GM21515 (cell line): ENCODE measurements at regions not wholly inside any gene's neighbourhood (a gene's known extent, or its start where the extent isn't known, plus 50 kb on each side); places are given as distances from the start of the nearest gene placed in this dataset.

Experiments used
- ATAC-seq: cut with Tn5 transposase; IDR thresholded peaks from one replicate; pipeline ENCODE4 v1.9.1; 2021; ENCODE audit not compliant: unreplicated experiment

- ATAC-seq, result no peak
Observed at GRCh38 chr2:198817536-198817935, 640.2 kb downstream of the SATB2 start.

DNA sequence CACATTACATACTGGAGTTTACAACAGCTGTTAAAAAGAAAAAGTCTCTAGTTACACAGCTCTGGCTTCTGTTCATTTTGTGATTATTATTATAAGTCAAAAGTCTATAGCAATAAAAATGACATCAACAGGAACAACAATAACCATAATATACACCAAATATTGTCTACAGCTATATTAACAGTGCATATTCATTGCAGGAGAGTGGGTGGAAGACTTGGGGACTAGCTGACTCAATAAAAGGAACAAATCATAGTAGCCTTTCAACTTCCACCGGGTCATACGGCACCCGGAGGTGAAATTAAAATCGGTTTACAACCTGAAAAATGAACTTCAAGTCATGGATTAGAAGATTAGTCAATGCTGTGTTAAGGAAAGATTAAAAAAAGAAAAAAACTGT, 642.1 kb downstream of the SATB2 start:
- ATAC-seq, result no peak

- no peak for ATAC-seq
Observed at GRCh38 chr2:198811198-198811597, 646.5 kb downstream of the SATB2 start.

DNA sequence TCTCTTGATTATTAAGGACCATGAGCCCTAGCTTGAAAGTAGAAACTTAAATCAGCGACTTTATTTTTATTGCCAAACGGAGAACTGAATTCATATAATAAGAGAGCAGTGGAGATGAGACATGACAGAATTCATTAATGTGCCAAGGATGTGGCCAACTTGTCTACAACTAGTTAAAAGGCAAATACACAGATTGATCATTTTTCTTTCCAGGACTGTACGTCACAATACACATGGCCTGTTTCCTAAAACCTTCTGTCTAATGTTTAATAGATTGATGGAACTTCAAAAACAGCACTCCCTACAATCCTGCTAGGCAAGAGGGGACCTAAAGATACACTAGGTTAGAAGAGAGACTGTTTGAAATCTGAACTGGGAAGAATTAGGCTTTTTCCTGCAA, 647.8 kb downstream of the SATB2 start:
- no peak for ATAC-seq

DNA sequence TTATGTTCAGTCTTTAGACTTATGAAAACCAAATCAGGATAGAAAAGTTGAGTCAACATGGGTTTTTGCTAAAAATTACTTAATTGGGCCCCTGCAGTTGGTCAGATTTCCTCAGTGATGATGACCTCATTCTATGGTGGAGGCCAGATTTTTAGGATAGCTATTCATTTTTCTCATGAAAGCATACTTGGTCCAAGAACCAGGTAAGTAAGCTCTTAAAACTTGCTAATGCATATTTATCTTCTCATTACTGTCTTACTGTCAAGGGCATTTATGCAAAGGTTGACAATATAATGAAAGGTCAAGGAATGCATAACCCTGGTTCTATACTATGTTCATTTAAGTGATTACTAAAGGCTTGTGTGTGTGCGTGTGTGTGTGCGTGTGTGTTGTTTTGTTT, 650.6 kb downstream of the SATB2 start:
- no peak for ATAC-seq

DNA sequence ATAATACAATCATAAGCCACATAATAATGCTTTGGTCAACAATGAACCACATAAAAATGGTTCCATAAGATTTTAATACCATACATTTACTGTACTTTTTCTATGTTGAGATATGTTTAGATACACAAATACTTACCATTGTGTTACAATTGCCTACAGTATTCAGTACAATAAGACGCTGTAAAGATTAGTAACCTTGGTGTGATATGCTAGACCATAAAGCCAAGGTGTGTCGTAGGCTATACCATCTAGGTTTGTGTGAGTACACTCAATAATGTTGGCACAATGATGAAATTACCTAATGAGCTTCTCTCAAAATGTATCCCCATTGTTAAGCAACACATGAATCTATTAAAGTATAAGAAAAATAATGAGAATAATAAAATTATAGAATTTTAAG, 662.3 kb downstream of the SATB2 start:
- no peak for ATAC-seq

DNA sequence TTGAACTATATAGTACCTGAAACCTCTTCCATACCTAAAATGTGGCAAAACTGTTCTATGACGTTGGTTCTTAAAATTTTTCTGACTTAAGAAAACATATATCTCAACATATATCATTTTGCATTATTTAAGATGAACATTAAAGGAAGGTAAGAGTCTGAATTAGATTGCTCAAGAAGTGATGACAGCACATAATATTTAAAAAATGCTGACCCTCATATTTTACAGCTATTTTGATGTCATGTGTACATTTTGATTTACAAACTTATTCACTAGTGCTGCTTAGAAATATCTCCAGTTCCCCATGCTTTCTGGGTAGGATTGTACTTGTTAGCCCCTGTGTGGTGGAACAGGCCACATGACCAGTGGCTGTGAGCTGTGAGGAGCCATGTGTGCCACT, 666.1 kb downstream of the SATB2 start:
- ATAC-seq, result no peak

GRCh38 chr2:198788676-198789075, 669.1 kb downstream of the SATB2 start:
- ATAC-seq, result no peak

- no peak for ATAC-seq
Observed at GRCh38 chr2:198782734-198783133, 675.0 kb downstream of the SATB2 start.

DNA sequence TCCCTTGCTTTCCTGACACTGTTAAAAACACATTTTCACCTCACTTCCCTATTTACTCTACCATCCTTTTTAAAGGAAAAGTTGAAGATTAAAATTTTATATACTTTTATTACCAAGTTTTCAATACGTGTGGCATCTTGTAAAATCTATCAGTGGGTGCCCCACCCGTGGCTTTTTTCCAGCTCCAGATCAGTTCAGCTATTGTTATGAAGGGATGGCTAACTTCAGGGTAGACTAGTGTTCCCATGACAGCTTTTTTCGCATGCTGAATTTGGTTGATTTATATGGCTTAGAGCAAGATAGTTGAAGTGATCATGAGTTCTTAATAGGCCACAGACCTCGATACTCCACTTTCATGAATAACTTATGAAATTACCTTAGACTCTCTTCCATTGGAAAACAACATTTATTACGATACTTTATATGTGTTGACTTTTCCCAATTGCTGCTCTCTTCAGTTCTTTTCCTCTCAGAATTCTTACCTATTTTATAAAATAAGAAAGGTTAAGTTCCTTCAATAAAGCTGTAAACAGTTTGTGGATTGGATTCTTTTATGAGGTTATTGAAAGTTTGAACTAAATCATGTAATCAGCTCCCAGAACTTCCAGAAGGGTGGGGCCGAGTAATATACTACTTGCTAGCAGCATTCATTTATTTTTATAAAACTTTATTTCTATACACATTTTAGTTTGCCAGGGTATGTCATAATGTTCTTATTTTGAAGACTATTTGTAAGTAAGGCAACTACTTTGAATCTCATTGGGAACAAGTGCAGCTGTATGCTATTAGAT, 680.9 kb downstream of the SATB2 start:
- ATAC-seq, result no peak

DNA sequence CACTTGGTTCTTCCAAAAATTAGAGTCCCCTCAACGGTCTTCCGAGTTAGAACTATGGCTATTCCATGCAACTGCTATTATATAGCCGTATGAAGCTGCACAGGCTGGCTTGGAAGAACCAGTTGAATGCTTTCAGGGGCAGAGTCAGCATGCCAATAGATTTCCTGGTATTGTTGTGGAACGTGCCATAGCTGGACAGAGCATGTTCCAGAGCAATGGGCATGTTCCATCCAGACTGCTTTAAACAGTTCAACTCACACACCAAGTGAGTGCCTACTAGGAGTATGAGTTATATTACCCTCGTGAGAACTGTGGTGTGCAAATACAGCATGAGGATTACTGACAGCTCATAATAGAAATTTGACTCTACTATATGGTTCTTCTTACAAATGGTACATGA, 682.0 kb downstream of the SATB2 start:
- ATAC-seq, result no peak

DNA sequence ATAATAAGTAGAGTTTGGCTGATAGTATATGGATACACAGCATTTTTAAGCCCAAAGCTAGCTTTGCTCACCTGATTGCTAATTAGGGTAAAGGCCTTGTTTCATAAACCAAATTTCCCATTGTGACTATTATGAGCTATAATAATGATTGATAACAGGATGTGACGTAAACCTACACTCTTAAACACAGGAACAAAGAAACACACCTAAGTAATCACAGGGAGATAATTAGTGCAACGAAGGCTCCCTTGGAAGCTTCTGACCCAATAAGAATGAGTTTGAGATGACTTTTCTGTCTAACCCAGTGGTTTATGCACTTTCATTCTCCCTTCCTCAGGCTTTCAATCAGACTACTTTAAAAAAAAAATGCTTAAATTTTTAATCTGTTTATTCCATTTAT, 683.2 kb downstream of the SATB2 start:
- no peak for ATAC-seq

- no peak for ATAC-seq
Observed at GRCh38 chr2:198767694-198768093, 690.0 kb downstream of the SATB2 start.

- no peak for ATAC-seq
Observed at GRCh38 chr2:198763793-198764192, 693.9 kb downstream of the SATB2 start.

- no peak for ATAC-seq
Observed at GRCh38 chr2:198762441-198762840, 695.3 kb downstream of the SATB2 start.

DNA sequence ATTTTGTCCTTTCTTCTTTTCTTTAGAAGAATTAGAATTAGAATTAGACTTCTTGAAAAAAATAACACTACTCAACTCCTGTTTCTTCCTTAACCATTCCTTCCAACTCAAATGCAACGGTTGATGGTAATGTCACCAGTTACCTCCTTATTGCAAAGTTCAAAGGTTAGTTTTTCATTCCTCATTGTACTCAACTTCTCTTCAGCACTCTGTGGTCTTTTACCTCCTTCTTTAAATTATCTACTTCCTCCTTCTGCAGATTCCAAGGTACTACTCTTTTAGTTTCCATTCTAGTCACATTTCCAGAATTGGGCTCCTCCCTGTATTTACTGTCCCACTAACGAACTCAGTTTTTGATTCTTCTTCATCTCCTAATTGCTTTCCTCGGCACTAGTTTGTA, 700.7 kb downstream of the SATB2 start:
- no peak for ATAC-seq

DNA sequence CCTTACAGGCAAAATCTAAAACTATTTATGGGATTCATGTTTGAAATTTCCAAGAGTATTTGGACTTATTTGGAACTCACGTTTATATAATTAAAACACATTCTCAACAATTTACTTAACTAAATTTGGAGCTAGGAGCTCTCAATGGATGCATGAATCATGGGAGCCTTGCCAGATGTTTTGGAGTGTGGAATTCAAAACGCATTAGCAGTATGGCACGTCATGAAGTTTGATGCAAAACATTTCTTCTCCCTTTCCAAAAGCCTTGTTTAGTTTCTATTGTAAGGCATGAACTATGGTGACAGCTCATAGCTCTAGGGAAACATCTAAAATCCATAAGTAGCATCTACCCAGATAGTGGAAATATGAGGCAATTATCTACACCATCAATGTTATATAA, 701.6 kb downstream of the SATB2 start:
- ATAC-seq, result no peak

- no peak for ATAC-seq
Observed at GRCh38 chr2:198753101-198753500, 704.6 kb downstream of the SATB2 start.

GRCh38 chr2:198749364-198749763, 708.4 kb downstream of the SATB2 start:
- no peak for ATAC-seq

GRCh38 chr2:198731842-198732399, 725.8 kb downstream of the SATB2 start:
- ATAC-seq, result no peak

- no peak for ATAC-seq
Observed at GRCh38 chr2:198720266-198720665, 737.5 kb downstream of the SATB2 start.

DNA sequence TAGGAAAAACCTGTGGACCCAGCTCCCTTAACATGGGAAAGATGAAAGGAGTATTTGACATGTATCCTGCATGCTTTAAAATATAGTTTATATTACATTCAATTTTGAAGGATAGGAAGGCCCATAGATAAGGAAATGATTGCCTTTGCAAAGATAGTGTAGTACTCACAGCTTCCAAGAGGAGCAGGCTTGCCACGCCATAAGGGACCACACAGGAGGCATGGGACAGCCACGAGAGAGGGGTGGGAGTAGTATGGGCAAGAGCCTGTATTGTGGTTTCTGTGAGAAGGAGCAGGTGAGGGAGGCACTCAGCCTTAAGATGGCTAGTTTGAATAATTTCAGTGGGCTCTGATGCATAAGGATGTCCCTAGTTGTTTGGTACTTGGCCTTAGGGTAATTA, 740.3 kb downstream of the SATB2 start:
- ATAC-seq, result no peak

DNA sequence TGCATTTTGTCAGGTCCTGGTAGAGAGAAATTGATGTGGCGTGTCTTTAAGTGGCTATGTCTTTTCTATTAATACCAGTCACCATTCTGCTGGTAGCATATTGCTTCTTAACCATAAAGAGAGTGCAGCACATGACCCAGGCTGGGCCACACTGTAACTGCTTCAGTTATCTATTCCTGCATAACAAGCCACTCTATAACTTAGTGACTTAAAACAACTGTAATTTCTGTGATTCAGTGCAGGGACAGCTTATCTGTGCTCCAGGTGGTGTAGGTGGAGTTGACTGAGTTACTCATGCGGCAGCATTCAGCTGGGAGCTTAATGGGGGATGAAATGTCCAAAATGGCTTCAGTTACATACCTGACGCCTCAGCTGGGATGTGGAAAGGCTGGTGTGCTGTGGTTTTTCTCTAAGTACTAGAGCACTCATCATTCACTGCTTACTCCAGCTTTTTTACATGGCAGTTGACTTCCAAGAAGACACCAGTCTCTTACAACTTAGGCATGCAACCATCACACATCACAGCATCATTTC, 742.4 kb downstream of the SATB2 start:
- ATAC-seq, result no peak
